GM23338 (cell line): ENCODE measurements at regions not wholly inside any gene's neighbourhood (a gene's known extent, or its start where the extent isn't known, plus 50 kb on each side); places are given as distances from the start of the nearest gene placed in this dataset.

Experiments
- CREB1 ChIP-seq: fragments of 250-450 bp; sonication (Bioruptor Pico); IDR thresholded peaks from 2 replicates; pipeline ENCODE4 v1.5.0; 2020; ENCODE audit warnings: low read depth, mild to moderate bottlenecking, moderate library complexity
- CTCF ChIP-seq, 2 experiments: fragments of 200-600 bp in 1 of 2; sonication (generic) in 1 of 2; conservative IDR thresholded peaks; 2 replicates each; pipeline versions ENCODE4 v1.5.1 to v1.6.1; 2016 to 2017; ENCODE audit warnings: antibody characterized with exemption in 2 of 2, low read depth in 2 of 2, mild to moderate bottlenecking in 2 of 2, moderate library complexity in 1 of 2
- ETS1 ChIP-seq: IDR thresholded peaks from 2 replicates; pipeline ENCODE4 v1.6.1; 2016; ENCODE audit warnings: antibody characterized with exemption
- EZH2 ChIP-seq: fragments of 200-600 bp; sonication (generic); IDR thresholded peaks from one replicate; pipeline ENCODE4 v1.8.0; 2017; ENCODE audit warnings: antibody characterized with exemption, mild to moderate bottlenecking, low read depth; ENCODE audit not compliant: unreplicated experiment
- EZH2phosphoT487 ChIP-seq: fragments of 200-600 bp; sonication (generic); IDR thresholded peaks from one replicate; pipeline ENCODE4 v1.8.1; 2018; ENCODE audit warnings: antibody characterized with exemption; ENCODE audit not compliant: unreplicated experiment
- JUNB ChIP-seq: IDR thresholded peaks from one replicate; pipeline ENCODE4 v1.6.1; 2016; ENCODE audit warnings: antibody characterized with exemption; ENCODE audit not compliant: unreplicated experiment
- NANOG ChIP-seq: IDR thresholded peaks from 2 replicates; pipeline ENCODE4 v1.6.1; 2016; ENCODE audit warnings: antibody characterized with exemption, borderline replicate concordance
- POLR2AphosphoS5 ChIP-seq: IDR thresholded peaks from 2 replicates; pipeline ENCODE4 v1.6.1; 2016; ENCODE audit warnings: antibody characterized with exemption, low read depth
- REST ChIP-seq: IDR thresholded peaks from one replicate; pipeline ENCODE4 v1.6.1; 2018; ENCODE audit warnings: antibody characterized with exemption; ENCODE audit not compliant: unreplicated experiment
- STAT1 ChIP-seq: IDR thresholded peaks from one replicate; pipeline ENCODE4 v1.6.1; 2016; ENCODE audit warnings: antibody characterized with exemption; ENCODE audit not compliant: unreplicated experiment
- ZNF331 ChIP-seq: fragments of 250-450 bp; sonication (Bioruptor Pico); IDR thresholded peaks from 2 replicates; pipeline ENCODE4 v1.5.0; 2020; ENCODE audit warnings: low read depth, mild to moderate bottlenecking, moderate library complexity

DNA sequence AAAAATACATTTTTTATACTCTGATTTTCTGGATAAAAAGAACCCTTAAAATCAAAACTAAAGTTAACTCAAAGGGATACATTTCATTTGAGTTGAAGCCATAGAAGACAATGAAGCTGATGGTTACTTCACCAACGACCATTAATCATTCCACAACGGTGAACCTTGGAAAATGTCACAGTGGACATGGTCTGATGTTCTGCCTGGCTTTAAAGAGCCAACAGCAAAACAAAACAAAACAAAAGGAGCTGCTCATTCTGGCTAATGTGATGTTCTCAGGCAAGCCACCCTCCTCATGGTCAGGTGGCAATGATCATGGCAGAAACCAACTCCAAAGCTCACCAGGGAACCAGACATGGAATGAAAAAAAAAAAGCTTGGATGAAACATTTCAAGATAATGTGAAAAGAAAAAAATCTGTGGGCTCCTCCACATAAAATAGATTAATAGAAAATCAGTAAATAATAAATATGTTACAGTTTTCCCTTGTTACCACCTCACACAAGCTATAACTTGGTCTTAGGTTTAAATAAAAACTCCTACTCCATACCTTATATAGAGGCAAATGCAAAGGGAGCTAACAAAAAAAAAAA is 90.1 kb upstream of the SERTAD2 start:
- no peak for TF ChIP-seq CTCF (conservative IDR thresholded peaks at IDR 0.05; ENCODE audit: low read depth in 2 of 2)
- no peak for TF ChIP-seq POLR2AphosphoS5
- no peak for TF ChIP-seq EZH2
- TF ChIP-seq EZH2phosphoT487: no peak
- TF ChIP-seq REST: no peak
- no peak for TF ChIP-seq ZNF331
- TF ChIP-seq NANOG: no peak
- TF ChIP-seq CREB1: no peak
- no peak for TF ChIP-seq STAT1
- TF ChIP-seq JUNB: no peak
- TF ChIP-seq ETS1: no peak
